SK-N-SH (cell line): ENCODE measurements at regions not wholly inside any gene's neighbourhood (a gene's known extent, or its start where the extent isn't known, plus 50 kb on each side); places are given as distances from the start of the nearest gene placed in this dataset.

ENCODE experiments used
- CHD2 ChIP-seq: fragments of 150-350 bp; IDR thresholded peaks from 2 replicates; pipeline ENCODE4 v1.6.1; 2018; ENCODE audit warnings: low read length; ENCODE audit not compliant: partially characterized antibody
- ELF1 ChIP-seq: IDR thresholded peaks from 2 replicates; pipeline ENCODE4 v1.4.0; 2012
- EP300 ChIP-seq, 2 experiments: IDR thresholded peaks; 2 replicates each; pipeline versions ENCODE4 v1.4.0 to v1.6.1; 2012; ENCODE audit warnings: borderline replicate concordance in 1 of 2, low read depth in 1 of 2, low read length in 1 of 2
- EZH2phosphoT487 ChIP-seq: fragments of 200-600 bp; sonication (generic); IDR thresholded peaks from 2 replicates; pipeline ENCODE4 v1.6.1; 2017; ENCODE audit warnings: low read depth, mixed run types, mild to moderate bottlenecking, antibody characterized with exemption, moderate library complexity, borderline replicate concordance
- FOSL2 ChIP-seq: IDR thresholded peaks from 2 replicates; pipeline ENCODE4 v1.4.0; 2012; ENCODE audit warnings: low read depth, mild to moderate bottlenecking, moderate library complexity, borderline replicate concordance
- FOXM1 ChIP-seq: IDR thresholded peaks from 2 replicates; pipeline ENCODE4 v1.4.0; 2012; ENCODE audit warnings: low read depth, mild to moderate bottlenecking
- GABPA ChIP-seq: IDR thresholded peaks from 2 replicates; pipeline ENCODE4 v1.4.0; 2012; ENCODE audit warnings: low read depth, mild to moderate bottlenecking
- JUND ChIP-seq: IDR thresholded peaks from 2 replicates; pipeline ENCODE4 v1.4.0; 2012
- POLR2AphosphoS5 ChIP-seq: IDR thresholded peaks from 2 replicates; pipeline ENCODE4 v1.6.1; 2012; ENCODE audit warnings: low read depth, low read length
- SMC3 ChIP-seq: IDR thresholded peaks from 2 replicates; pipeline ENCODE4 v1.6.1; 2012; ENCODE audit warnings: low read depth, low read length, improper control_type of control experiment
- TAF1 ChIP-seq: IDR thresholded peaks from 2 replicates; pipeline ENCODE4 v1.6.1; 2012; ENCODE audit warnings: low read depth, mild to moderate bottlenecking, low read length, moderate library complexity, borderline replicate concordance
- YY1 ChIP-seq: IDR thresholded peaks from 2 replicates; pipeline ENCODE4 v1.4.0; 2012; ENCODE audit warnings: low read depth, mild to moderate bottlenecking
- TF ChIP-seq, protein P1 (sequence below): fragments of 200-600 bp; sonication (generic); IDR thresholded peaks from 2 replicates; pipeline ENCODE4 v1.6.1; 2017; ENCODE audit warnings: antibody characterized with exemption, mild to moderate bottlenecking, moderate library complexity
- TF ChIP-seq, protein P2 (sequence below): IDR thresholded peaks from 2 replicates; pipeline ENCODE4 v1.4.0; 2012; ENCODE audit warnings: low read depth, borderline replicate concordance

DNA sequence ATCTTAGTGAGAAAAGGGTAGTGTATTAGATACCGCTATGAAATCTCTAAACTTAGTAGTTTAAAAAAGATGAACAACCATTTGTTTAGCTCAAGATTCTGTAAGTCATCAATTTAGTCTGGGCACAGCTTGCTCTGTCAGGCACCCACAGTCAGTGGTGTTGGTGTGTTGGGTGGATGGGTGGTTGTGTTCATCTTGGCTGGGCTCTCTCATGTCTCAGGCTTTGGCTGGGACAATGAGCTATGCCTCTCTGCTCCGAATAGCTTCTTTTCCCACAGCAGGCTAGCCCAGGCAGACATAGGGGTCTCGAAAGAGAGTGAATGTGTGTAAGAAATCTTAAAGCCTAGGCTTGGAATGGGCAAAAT, 127.0 kb upstream of the GATB start:
- TF ChIP-seq, protein P1, sequence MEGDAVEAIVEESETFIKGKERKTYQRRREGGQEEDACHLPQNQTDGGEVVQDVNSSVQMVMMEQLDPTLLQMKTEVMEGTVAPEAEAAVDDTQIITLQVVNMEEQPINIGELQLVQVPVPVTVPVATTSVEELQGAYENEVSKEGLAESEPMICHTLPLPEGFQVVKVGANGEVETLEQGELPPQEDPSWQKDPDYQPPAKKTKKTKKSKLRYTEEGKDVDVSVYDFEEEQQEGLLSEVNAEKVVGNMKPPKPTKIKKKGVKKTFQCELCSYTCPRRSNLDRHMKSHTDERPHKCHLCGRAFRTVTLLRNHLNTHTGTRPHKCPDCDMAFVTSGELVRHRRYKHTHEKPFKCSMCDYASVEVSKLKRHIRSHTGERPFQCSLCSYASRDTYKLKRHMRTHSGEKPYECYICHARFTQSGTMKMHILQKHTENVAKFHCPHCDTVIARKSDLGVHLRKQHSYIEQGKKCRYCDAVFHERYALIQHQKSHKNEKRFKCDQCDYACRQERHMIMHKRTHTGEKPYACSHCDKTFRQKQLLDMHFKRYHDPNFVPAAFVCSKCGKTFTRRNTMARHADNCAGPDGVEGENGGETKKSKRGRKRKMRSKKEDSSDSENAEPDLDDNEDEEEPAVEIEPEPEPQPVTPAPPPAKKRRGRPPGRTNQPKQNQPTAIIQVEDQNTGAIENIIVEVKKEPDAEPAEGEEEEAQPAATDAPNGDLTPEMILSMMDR, result no peak
- no peak for TF ChIP-seq POLR2AphosphoS5
- TF ChIP-seq ELF1, result no peak
- TF ChIP-seq SMC3, result no peak
- no peak for TF ChIP-seq GABPA
- no peak for TF ChIP-seq FOSL2
- TF ChIP-seq EZH2phosphoT487, result no peak
- no peak for TF ChIP-seq CHD2
- TF ChIP-seq FOXM1, result no peak
- no peak for TF ChIP-seq TAF1
- TF ChIP-seq YY1, result no peak
- TF ChIP-seq EP300 (IDR thresholded peaks at IDR 0.05; ENCODE audit: borderline replicate concordance in 1 of 2, low read depth in 1 of 2, low read length in 1 of 2), result no peak
- TF ChIP-seq JUND, result no peak
- TF ChIP-seq, protein P2, sequence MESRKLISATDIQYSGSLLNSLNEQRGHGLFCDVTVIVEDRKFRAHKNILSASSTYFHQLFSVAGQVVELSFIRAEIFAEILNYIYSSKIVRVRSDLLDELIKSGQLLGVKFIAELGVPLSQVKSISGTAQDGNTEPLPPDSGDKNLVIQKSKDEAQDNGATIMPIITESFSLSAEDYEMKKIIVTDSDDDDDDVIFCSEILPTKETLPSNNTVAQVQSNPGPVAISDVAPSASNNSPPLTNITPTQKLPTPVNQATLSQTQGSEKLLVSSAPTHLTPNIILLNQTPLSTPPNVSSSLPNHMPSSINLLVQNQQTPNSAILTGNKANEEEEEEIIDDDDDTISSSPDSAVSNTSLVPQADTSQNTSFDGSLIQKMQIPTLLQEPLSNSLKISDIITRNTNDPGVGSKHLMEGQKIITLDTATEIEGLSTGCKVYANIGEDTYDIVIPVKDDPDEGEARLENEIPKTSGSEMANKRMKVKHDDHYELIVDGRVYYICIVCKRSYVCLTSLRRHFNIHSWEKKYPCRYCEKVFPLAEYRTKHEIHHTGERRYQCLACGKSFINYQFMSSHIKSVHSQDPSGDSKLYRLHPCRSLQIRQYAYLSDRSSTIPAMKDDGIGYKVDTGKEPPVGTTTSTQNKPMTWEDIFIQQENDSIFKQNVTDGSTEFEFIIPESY, result no peak
